Activated CD4-positive, alpha-beta T cell treated with anti-CD3 and anti-CD28 coated beads, Interleukin-2, amount 10 ng/mL, durations not matched to agents 7 days and 5 days (primary cell): ENCODE measurements at regions not wholly inside any gene's neighbourhood (a gene's known extent, or its start where the extent isn't known, plus 50 kb on each side); places are given as distances from the start of the nearest gene placed in this dataset.

ENCODE experiments used
- CTCF ChIA-PET: fragments of 350-600 bp; sonication (Branson Sonifier 250); formaldehyde crosslinking; loops from one replicate; lab custom pipeline; 2021; ENCODE audit warnings: antibody characterized with exemption; lab: Charles Lee
- POLR2A ChIA-PET: fragments of 350-600 bp; sonication (Branson Sonifier 250); formaldehyde crosslinking; loops from one replicate; lab custom pipeline; 2021; ENCODE audit warnings: antibody characterized with exemption; lab: Charles Lee
- DNase-seq: peaks from one replicate; pipeline ENCODE4 v3.0.0-alpha.2; 2020
- H3K27ac Mint-ChIP-seq: one replicate; pipeline ENCODE4 v1.8.0; 2021; ENCODE audit warnings: mild to moderate bottlenecking, moderate library complexity, mixed read lengths
- H3K27me3 Mint-ChIP-seq: one replicate; pipeline ENCODE4 v1.8.0; 2021; ENCODE audit warnings: mixed read lengths
- H3K36me3 Mint-ChIP-seq: one replicate; pipeline ENCODE4 v1.8.0; 2021; ENCODE audit warnings: low read depth, mixed read lengths
- H3K4me1 Mint-ChIP-seq: one replicate; pipeline ENCODE4 v1.8.0; 2021; ENCODE audit warnings: mixed read lengths
- H3K4me3 Mint-ChIP-seq: one replicate; pipeline ENCODE4 v1.8.0; 2021; ENCODE audit warnings: mild to moderate bottlenecking, moderate library complexity, mixed read lengths
- H3K9me3 Mint-ChIP-seq: one replicate; pipeline ENCODE4 v1.8.0; 2021; ENCODE audit warnings: mixed read lengths

DNA sequence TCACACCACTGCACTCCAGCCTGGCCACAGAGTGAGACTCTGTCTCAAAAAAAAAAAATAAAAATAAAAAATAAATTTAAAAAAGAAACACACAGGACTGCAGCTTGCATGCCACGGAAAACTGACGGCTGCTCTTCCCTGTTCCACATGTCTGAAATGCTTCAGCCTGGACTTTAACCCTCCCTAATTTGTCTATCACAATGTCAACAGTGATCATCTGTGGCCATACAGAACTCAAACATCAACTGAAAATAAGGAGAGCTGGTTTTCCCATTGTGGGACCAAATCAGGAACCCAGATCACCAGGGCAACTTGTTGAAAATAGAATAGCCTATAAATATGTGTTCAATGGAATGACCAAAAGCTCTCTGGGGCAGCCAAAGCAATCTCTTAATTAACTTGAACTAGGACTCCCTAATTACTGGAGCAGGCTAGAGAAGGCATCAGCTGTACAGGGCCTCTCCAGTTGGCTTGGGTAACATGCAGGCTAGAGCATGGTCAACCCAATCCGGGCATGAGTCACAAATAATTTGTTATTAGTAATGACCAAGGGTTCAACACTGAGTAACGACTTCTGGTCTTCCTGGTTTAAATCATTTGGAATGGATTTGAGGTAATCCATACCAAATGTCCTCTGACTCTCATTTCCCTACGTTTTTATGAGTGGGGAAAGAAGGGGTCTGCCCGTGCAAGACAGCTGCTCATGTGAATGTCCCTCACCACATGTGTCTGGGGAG, 62.7 kb upstream of the KAZN start:
- CTCF ChIA-PET: no interaction called here
- no peaks in the 10 kb centered on the region for H3K4me1 Mint-ChIP-seq
- H3K9me3 Mint-ChIP-seq: no peaks in the 10 kb centered on the region
- DNase-seq: no peak
- POLR2A ChIA-PET: no interaction called here
- no peaks in the 10 kb centered on the region for H3K36me3 Mint-ChIP-seq
- no peak overlapping the region for H3K27ac Mint-ChIP-seq
- H3K4me3 Mint-ChIP-seq: no peak overlapping the region
- H3K27me3 Mint-ChIP-seq: no peaks in the 10 kb centered on the region

DNA sequence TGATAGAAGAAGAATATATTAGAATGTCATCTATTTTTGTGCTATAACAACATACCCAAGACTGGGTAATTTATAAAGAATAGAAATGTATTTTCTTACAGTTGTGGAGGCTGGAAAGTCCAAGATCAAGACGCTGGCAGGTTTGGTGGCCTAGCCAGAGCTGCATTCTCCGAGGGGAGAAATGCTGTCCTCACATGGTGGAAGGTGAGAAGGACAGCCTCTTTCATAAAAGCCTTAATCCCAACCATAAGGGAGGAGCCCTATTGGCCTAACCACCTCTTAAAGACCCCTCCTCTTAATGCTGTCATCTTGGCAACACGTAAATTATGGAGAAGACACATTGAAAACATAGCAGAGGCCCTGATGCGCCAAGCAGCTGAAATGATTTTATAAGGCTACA, 60.1 kb upstream of the KAZN start:
- CTCF ChIA-PET: no interaction called here
- H3K4me1 Mint-ChIP-seq: no peaks in the 10 kb centered on the region
- DNase-seq: no peak
- POLR2A ChIA-PET: no interaction called here
- H3K27ac Mint-ChIP-seq: no peak overlapping the region
- H3K36me3 Mint-ChIP-seq: no peaks in the 10 kb centered on the region
- H3K9me3 Mint-ChIP-seq: no peaks in the 10 kb centered on the region
- H3K4me3 Mint-ChIP-seq: no peak overlapping the region
- no peaks in the 10 kb centered on the region for H3K27me3 Mint-ChIP-seq

DNA sequence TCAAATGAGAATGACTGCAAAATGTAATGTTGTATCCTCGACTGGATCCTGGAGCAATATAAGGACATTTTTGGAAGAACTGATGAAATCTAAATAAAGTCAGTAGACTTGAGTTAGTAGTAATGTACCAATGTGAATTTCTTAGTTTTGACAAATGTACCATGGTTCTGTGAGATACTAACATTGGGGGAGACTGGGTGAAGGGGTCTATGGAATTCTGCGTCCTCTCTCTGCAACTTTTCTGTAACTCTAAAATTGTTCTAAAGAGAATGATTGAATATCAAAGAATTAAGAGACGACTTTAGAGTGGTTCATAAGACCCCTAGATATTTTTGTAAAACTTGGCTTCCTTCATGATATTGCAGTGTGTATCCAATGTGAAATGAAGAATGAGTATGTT, 59.2 kb upstream of the KAZN start:
- no peaks in the 10 kb centered on the region for H3K9me3 Mint-ChIP-seq
- POLR2A ChIA-PET: no interaction called here
- no peak overlapping the region for H3K27ac Mint-ChIP-seq
- no peaks in the 10 kb centered on the region for H3K4me1 Mint-ChIP-seq
- no peak for DNase-seq
- H3K27me3 Mint-ChIP-seq: no peaks in the 10 kb centered on the region
- H3K4me3 Mint-ChIP-seq: no peak overlapping the region
- CTCF ChIA-PET: no interaction called here
- H3K36me3 Mint-ChIP-seq: no peaks in the 10 kb centered on the region

DNA sequence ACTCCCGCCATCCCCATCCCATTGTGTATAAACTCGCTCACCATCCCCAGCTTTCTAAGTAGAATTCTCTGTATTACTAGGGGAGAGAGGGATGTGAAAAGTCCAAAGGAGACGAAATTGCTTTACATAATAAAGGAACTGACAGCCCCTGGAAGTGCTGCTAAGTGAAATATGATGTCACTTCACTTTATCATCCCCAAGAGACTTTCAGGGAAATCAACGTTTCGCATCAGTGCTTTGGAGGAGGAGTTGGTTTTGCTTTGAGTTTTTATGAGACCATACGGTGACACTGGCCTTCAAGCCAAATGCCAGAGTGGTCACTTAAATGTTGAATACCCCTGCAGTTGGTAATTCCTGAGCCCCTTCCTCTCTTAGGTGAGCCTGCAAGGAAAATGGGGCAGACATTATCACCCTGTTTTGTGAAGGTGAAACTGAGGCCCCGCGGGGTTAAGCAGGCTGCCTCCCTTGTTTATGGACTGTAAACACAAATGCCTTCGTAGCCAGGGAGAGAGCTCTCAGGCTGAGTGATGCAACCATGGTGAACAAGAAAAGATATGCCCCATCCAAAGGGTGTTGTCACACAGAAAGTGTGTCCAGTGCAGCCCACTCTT, 58.4 kb upstream of the KAZN start:
- no peaks in the 10 kb centered on the region for H3K4me1 Mint-ChIP-seq
- CTCF ChIA-PET: no interaction called here
- POLR2A ChIA-PET: no interaction called here
- H3K9me3 Mint-ChIP-seq: no peaks in the 10 kb centered on the region
- no peaks in the 10 kb centered on the region for H3K36me3 Mint-ChIP-seq
- no peak overlapping the region for H3K4me3 Mint-ChIP-seq
- H3K27ac Mint-ChIP-seq: no peak overlapping the region
- H3K27me3 Mint-ChIP-seq: no peaks in the 10 kb centered on the region
- no peak for DNase-seq

DNA sequence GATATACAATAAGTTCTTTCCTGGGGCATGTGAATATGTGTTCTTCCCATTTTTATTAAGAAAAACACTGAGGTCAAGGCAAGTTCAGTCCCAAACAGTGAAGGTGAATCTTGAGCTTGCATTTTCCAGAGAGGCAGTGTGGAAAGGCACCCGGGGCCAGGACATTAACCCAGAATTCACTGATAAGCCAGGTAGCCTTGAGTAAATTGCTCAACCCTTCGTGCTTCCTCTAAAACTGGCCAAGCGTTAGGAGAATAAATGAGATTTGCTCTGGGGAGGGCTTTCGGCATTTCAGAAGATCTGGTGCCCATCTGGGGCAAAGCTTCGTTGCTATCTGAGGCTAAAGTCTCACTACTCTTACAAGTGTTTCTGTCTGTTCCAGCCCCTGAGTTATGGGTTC, 57.1 kb upstream of the KAZN start:
- Mint-ChIP-seq H3K36me3 (no peaks in the 10 kb centered on the region), H3K4me3 (no peak overlapping the region), H3K27me3 (no peaks in the 10 kb centered on the region), H3K27ac (no peak overlapping the region), H3K9me3 (no peaks in the 10 kb centered on the region), H3K4me1 (no peaks in the 10 kb centered on the region)
- POLR2A ChIA-PET: no interaction called here
- no peak for DNase-seq
- CTCF ChIA-PET: no interaction called here

DNA sequence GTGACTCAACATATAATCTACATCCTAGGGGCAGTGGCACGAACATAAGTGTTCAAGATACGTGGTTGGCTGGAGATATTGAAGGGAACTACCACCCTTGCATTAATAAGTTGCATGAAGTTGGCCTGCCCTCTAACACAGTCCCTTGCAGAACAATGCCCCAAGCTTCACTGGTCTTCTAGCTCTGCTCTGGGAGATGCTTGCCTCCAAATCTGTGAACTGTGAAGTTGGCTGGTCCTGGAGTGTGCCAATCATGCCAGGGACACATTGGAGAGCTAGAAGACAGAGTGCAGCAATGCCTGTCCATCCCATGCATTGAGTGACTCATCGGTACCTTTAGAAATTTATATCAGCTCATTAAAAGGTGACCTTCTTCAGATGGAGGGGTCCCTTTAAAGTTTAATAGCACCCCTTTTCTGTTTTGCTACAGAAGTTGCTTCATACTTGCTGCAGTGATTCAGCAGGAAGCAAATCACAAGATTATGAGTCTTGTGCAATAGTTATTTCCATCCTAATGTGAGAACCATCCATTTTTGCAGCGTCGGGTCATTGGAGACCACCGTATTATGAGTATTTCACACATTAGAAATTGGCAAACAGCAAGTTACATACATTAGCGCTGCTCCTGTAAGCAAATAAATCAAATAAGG, 55.2 kb upstream of the KAZN start:
- Mint-ChIP-seq H3K9me3 (no peaks in the 10 kb centered on the region), H3K4me3 (no peak overlapping the region), H3K27me3 (no peaks in the 10 kb centered on the region), H3K27ac (no peak overlapping the region), H3K36me3 (no peaks in the 10 kb centered on the region), H3K4me1 (no peaks in the 10 kb centered on the region)
- ChIA-PET POLR2A (no interaction called here), CTCF (no interaction called here)
- DNase-seq: no peak

DNA sequence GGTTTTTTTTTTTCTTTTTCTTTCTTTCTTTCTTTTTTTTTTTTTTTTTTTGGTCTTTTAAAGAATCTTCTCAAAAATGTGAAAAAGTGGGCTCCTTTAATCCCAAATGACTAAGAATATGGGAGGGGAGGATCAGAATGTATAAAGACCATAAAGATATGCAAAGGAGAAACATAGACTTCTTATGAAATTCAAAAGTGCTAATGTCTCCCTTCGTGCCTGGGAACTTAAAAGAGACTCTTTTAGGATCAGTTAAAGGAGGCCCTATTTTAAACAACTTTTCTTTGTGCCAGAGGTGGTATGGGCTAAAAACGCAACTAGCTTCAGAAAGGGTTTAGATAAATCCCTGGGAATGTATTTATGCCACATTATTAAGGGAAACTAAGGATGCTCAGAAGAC, 54.2 kb upstream of the KAZN start:
- Mint-ChIP-seq H3K4me3 (no peak overlapping the region), H3K36me3 (no peaks in the 10 kb centered on the region), H3K4me1 (no peaks in the 10 kb centered on the region), H3K27me3 (no peaks in the 10 kb centered on the region), H3K27ac (no peak overlapping the region), H3K9me3 (no peaks in the 10 kb centered on the region)
- CTCF ChIA-PET: no interaction called here
- POLR2A ChIA-PET: no interaction called here
- DNase-seq: no peak

DNA sequence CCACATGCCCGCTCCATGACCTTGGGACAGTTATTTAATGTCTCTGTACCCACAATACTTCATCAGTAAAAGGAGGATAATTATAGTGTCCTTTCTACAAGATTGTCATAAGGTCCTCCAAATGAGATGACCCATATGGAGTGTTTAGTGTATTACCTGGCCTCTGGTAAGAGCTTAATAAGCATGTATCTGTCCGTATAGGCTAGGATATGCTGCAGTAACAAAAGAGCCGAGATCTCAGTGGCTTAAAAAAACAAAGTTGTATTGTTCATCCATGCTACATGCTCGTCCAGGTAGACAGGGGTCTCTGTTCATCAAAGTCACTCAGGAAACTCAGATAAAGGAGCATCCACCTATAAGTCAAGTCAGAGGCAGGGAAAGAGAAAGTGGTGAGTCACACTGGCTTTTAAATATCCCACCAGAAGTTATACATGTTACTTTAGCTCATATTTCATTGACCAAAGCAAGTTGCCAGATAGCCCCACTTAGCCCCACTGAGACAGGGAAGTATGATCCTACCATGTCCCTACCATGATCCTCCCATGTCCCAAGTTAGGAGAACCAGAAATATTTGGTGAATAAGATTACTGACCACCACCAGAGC, 53.0 kb upstream of the KAZN start:
- no peaks in the 10 kb centered on the region for H3K36me3 Mint-ChIP-seq
- no peaks in the 10 kb centered on the region for H3K9me3 Mint-ChIP-seq
- no peak overlapping the region for H3K4me3 Mint-ChIP-seq
- no peak for DNase-seq
- H3K27ac Mint-ChIP-seq: no peak overlapping the region
- H3K4me1 Mint-ChIP-seq: no peaks in the 10 kb centered on the region
- H3K27me3 Mint-ChIP-seq: no peaks in the 10 kb centered on the region
- CTCF ChIA-PET: no interaction called here
- POLR2A ChIA-PET: no interaction called here

DNA sequence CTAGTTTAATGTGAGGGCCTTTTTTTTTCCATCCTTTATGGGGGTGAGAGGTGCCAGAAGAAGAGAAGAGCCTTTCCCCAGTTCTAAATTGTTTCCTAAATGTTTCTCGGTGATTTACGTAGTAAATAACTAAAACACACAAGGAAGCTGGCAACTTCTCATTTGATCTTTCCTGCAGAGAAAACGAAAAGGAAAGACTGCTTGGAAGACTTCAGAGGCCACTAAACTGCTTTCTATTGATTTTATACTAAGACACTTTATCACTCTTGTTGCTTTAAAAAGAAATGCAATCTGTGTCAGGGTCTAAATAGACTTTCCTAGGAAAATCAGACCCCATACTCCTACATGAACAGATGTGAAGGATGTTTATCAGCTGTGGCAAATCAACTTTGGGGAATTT, 52.1 kb upstream of the KAZN start:
- H3K36me3 Mint-ChIP-seq: no peaks in the 10 kb centered on the region

More for the DNA sequence above, 52.1 kb upstream of the KAZN start:
- H3K9me3 Mint-ChIP-seq: no peaks in the 10 kb centered on the region
- no peak for DNase-seq
- ChIA-PET POLR2A (no interaction called here), CTCF (interaction anchor here (0.6 kb wide), 1 partner anchor 9 kb away, joined by 3 read pairs; no protein-coding TSS in a partner anchor)
- no peak overlapping the region for H3K4me3 Mint-ChIP-seq
- H3K27ac Mint-ChIP-seq: no peak overlapping the region
- no peaks in the 10 kb centered on the region for H3K4me1 Mint-ChIP-seq
- H3K27me3 Mint-ChIP-seq: no peaks in the 10 kb centered on the region
